GM12878 (cell line): ENCODE measurements at regions not wholly inside any gene's neighbourhood (a gene's known extent, or its start where the extent isn't known, plus 50 kb on each side); places are given as distances from the start of the nearest gene placed in this dataset.

Experiments
- CHD1 ChIP-seq: IDR thresholded peaks from 2 replicates; pipeline ENCODE4 v1.6.1; 2012; ENCODE audit warnings: low read depth, low read length, improper control_type of control experiment
- EZH2 ChIP-seq: IDR thresholded peaks from 2 replicates; pipeline ENCODE4 v1.6.1; 2012; ENCODE audit warnings: low read depth, mild to moderate bottlenecking, control low read depth, inconsistent platforms, low read length, borderline replicate concordance; ENCODE audit not compliant: control insufficient read depth
- HDAC2 ChIP-seq: fragments of 200-600 bp; sonication (generic); IDR thresholded peaks from 2 replicates; pipeline ENCODE4 v1.6.1; 2017
- POLR2A ChIP-seq: IDR thresholded peaks from 2 replicates; pipeline ENCODE4 v1.6.1; 2011; ENCODE audit warnings: low read depth, mild to moderate bottlenecking, low read length
- POLR2AphosphoS5 ChIP-seq: IDR thresholded peaks from 2 replicates; pipeline ENCODE4 v1.6.1; 2011; ENCODE audit warnings: mild to moderate bottlenecking, low read length, inconsistent platforms
- RCOR1 ChIP-seq: conservative IDR thresholded peaks from 2 replicates; pipeline ENCODE4 v1.6.1; 2012; ENCODE audit warnings: low read depth, low read length, improper control_type of control experiment
- SMC3 ChIP-seq: IDR thresholded peaks from 2 replicates; pipeline ENCODE4 v1.6.1; 2011; ENCODE audit warnings: low read length, improper control_type of control experiment, borderline replicate concordance
- SPI1 ChIP-seq: IDR thresholded peaks from 2 replicates; pipeline ENCODE4 v1.6.1; 2011; ENCODE audit warnings: low read depth, mild to moderate bottlenecking, low read length, moderate library complexity, borderline replicate concordance; ENCODE audit not compliant: insufficient read depth
- TF ChIP-seq, protein P1 (sequence below): fragments of 150-350 bp; IDR thresholded peaks from 2 replicates; pipeline ENCODE4 v1.6.1; 2016; ENCODE audit warnings: low read depth, low read length
- TF ChIP-seq, protein P2 (sequence below), 3 experiments: IDR thresholded peaks in 2 of 3; conservative IDR thresholded peaks in 1 of 3; 2 replicates each; pipeline ENCODE4 v1.5.1; 2011; ENCODE audit warnings: low read depth in 3 of 3, low read length in 3 of 3, mild to moderate bottlenecking in 3 of 3, control low read depth in 2 of 3, moderate library complexity in 2 of 3, inconsistent platforms in 1 of 3, mixed read lengths in 1 of 3; ENCODE audit not compliant: control insufficient read depth in 2 of 3, insufficient read depth in 1 of 3; ENCODE audit errors: extremely low read depth in 1 of 3
- TF ChIP-seq, protein P3 (sequence below): fragments of 450-650 bp; formaldehyde crosslinking; IDR thresholded peaks from 2 replicates; pipeline ENCODE4 v1.5.0; 2022; ENCODE audit warnings: mild to moderate bottlenecking, missing genetic modification characterization
- TF ChIP-seq, protein P4 (sequence below): IDR thresholded peaks from 2 replicates; pipeline ENCODE4 v1.6.1; 2012; ENCODE audit warnings: mild to moderate bottlenecking, low read depth, low read length

DNA sequence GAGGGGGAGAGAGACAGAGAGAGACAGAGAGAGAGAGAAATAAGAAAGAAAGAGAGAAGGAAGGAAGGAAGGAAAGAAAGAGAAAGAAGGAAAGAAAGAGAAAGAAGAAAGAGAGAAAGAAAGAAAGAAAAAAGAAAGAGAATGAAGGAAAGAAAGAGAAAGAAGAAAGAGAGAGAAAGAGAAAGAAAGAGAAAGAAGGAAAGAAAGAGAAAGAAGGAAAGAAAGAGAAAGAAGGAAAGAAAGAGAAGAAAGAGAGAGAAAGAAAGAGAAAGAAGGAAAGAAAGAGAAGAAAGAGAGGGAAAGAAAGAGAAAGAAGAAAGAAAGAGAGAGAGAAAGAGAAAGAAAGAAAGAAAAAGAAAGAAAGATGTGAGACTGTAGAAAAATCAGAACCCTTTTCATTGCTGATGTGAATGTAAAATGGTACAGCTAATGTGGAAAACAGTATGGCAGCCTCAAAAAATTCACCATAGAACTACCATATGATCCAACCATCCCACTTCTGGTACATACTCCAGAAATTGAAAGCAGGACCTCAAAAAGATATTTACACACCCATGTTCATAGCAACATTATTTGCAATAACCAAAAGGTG, 203.4 kb upstream of the POU3F3 start:
- TF ChIP-seq EZH2 (no peak), POLR2A (no peak), POLR2AphosphoS5 (no peak), CHD1 (no peak), RCOR1 (no peak), HDAC2 (no peak), SPI1 (no peak), SMC3 (no peak)
- TF ChIP-seq, protein P1, sequence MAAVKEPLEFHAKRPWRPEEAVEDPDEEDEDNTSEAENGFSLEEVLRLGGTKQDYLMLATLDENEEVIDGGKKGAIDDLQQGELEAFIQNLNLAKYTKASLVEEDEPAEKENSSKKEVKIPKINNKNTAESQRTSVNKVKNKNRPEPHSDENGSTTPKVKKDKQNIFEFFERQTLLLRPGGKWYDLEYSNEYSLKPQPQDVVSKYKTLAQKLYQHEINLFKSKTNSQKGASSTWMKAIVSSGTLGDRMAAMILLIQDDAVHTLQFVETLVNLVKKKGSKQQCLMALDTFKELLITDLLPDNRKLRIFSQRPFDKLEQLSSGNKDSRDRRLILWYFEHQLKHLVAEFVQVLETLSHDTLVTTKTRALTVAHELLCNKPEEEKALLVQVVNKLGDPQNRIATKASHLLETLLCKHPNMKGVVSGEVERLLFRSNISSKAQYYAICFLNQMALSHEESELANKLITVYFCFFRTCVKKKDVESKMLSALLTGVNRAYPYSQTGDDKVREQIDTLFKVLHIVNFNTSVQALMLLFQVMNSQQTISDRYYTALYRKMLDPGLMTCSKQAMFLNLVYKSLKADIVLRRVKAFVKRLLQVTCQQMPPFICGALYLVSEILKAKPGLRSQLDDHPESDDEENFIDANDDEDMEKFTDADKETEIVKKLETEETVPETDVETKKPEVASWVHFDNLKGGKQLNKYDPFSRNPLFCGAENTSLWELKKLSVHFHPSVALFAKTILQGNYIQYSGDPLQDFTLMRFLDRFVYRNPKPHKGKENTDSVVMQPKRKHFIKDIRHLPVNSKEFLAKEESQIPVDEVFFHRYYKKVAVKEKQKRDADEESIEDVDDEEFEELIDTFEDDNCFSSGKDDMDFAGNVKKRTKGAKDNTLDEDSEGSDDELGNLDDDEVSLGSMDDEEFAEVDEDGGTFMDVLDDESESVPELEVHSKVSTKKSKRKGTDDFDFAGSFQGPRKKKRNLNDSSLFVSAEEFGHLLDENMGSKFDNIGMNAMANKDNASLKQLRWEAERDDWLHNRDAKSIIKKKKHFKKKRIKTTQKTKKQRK: no peak
- TF ChIP-seq, protein P2, sequence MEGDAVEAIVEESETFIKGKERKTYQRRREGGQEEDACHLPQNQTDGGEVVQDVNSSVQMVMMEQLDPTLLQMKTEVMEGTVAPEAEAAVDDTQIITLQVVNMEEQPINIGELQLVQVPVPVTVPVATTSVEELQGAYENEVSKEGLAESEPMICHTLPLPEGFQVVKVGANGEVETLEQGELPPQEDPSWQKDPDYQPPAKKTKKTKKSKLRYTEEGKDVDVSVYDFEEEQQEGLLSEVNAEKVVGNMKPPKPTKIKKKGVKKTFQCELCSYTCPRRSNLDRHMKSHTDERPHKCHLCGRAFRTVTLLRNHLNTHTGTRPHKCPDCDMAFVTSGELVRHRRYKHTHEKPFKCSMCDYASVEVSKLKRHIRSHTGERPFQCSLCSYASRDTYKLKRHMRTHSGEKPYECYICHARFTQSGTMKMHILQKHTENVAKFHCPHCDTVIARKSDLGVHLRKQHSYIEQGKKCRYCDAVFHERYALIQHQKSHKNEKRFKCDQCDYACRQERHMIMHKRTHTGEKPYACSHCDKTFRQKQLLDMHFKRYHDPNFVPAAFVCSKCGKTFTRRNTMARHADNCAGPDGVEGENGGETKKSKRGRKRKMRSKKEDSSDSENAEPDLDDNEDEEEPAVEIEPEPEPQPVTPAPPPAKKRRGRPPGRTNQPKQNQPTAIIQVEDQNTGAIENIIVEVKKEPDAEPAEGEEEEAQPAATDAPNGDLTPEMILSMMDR (IDR thresholded peaks at IDR 0.05 in 2 of 3, conservative IDR thresholded peaks at IDR 0.05 in 1 of 3; ENCODE audit: control insufficient read depth in 2 of 3, extremely low read depth in 1 of 3, insufficient read depth in 1 of 3, low read depth in 3 of 3, low read length in 3 of 3): no peak
- TF ChIP-seq, protein P3, sequence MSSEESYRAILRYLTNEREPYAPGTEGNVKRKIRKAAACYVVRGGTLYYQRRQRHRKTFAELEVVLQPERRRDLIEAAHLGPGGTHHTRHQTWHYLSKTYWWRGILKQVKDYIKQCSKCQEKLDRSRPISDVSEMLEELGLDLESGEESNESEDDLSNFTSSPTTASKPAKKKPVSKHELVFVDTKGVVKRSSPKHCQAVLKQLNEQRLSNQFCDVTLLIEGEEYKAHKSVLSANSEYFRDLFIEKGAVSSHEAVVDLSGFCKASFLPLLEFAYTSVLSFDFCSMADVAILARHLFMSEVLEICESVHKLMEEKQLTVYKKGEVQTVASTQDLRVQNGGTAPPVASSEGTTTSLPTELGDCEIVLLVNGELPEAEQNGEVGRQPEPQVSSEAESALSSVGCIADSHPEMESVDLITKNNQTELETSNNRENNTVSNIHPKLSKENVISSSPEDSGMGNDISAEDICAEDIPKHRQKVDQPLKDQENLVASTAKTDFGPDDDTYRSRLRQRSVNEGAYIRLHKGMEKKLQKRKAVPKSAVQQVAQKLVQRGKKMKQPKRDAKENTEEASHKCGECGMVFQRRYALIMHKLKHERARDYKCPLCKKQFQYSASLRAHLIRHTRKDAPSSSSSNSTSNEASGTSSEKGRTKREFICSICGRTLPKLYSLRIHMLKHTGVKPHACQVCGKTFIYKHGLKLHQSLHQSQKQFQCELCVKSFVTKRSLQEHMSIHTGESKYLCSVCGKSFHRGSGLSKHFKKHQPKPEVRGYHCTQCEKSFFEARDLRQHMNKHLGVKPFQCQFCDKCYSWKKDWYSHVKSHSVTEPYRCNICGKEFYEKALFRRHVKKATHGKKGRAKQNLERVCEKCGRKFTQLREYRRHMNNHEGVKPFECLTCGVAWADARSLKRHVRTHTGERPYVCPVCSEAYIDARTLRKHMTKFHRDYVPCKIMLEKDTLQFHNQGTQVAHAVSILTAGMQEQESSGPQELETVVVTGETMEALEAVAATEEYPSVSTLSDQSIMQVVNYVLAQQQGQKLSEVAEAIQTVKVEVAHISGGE (CRISPR knock-in tag): no peak
- TF ChIP-seq, protein P4, sequence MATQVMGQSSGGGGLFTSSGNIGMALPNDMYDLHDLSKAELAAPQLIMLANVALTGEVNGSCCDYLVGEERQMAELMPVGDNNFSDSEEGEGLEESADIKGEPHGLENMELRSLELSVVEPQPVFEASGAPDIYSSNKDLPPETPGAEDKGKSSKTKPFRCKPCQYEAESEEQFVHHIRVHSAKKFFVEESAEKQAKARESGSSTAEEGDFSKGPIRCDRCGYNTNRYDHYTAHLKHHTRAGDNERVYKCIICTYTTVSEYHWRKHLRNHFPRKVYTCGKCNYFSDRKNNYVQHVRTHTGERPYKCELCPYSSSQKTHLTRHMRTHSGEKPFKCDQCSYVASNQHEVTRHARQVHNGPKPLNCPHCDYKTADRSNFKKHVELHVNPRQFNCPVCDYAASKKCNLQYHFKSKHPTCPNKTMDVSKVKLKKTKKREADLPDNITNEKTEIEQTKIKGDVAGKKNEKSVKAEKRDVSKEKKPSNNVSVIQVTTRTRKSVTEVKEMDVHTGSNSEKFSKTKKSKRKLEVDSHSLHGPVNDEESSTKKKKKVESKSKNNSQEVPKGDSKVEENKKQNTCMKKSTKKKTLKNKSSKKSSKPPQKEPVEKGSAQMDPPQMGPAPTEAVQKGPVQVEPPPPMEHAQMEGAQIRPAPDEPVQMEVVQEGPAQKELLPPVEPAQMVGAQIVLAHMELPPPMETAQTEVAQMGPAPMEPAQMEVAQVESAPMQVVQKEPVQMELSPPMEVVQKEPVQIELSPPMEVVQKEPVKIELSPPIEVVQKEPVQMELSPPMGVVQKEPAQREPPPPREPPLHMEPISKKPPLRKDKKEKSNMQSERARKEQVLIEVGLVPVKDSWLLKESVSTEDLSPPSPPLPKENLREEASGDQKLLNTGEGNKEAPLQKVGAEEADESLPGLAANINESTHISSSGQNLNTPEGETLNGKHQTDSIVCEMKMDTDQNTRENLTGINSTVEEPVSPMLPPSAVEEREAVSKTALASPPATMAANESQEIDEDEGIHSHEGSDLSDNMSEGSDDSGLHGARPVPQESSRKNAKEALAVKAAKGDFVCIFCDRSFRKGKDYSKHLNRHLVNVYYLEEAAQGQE: no peak
